ENCODE measurements at regions not wholly inside any gene's neighbourhood (a gene's known extent, or its start where the extent isn't known, plus 50 kb on each side); places are given as distances from the start of the nearest gene placed in this dataset.
"Not testable (repeated sequence)": the region's sequence is repeated elsewhere in the genome, so short reads cannot be mapped to it uniquely, and the experiment has no call there.

DNA sequence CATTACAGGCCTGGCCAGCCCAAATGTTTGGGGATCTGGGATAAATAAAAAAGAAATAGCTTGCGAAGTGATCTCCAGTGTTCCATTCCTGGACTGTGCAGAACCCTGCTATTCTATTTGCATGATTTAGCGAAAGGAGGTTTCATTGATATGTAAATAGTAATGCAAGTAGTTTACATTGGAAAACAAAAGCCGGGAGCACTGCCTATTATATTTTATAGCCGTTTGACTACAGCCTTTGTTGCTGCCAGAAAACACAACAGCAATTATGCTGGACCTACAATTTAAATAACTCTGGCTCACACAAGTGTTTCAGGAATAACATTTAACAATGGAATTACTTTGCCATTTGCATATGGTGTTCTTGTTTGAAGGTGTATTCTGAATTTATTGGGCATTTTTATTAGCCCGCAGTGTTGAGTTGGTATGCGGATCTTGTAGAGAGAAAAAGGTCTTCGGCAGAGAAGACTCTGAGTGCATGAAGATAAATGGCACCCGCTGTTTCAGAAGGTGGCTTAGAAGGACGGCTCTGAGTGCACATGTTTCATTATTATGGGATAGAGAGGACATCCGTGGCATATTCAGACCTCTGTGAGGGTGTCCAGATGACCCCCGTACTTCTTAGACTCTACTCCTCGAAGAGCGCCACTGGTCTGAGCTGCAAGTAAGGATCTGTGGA lies 315.0 kb downstream of the BRD1 start:
- in situ Hi-C loops (cut with MboI; ENCODE audit: low pct_unique_long_range_greater_than_20kb in 2 of 9, low sequenced_read_pairs in 9 of 9, unreplicated experiment in 9 of 9), result no loop called here
- Histone ChIP-seq H3K4me1 (replicated peaks in 1 of 2) (peaks cover 0 to 3% of the 10 kb centered on the region in 2 donors), H3K27ac (no peak overlapping the region), H3K4me3 (no peak overlapping the region)
- ATAC-seq (replicated peaks in 6 of 8), result peak in 3 of 8 experiments; percentile 74 to 86 (median 77)
- WGBS, 10 experiments, result 0 to 60% (median 30%) methylated on average over 1 to 11 of the region's 13 CpGs

- ATAC-seq (replicated peaks in 6 of 8); H3K4me3 ChIP-seq; H3K27ac ChIP-seq; in situ Hi-C loops (cut with MboI; ENCODE audit: low pct_unique_long_range_greater_than_20kb in 2 of 9, low sequenced_read_pairs in 9 of 9, unreplicated experiment in 9 of 9); H3K4me1 ChIP-seq (replicated peaks in 1 of 2): not testable (repeated sequence)
- 0 to 96% (median 40%) methylated on average over 1 to 3 of the region's 5 CpGs; no CpG with 5 or more reads in 3 of the 10 experiments for WGBS, 10 experiments
Observed at GRCh38 chr22:49511393-49512189, 316.1 kb downstream of the BRD1 start.

DNA sequence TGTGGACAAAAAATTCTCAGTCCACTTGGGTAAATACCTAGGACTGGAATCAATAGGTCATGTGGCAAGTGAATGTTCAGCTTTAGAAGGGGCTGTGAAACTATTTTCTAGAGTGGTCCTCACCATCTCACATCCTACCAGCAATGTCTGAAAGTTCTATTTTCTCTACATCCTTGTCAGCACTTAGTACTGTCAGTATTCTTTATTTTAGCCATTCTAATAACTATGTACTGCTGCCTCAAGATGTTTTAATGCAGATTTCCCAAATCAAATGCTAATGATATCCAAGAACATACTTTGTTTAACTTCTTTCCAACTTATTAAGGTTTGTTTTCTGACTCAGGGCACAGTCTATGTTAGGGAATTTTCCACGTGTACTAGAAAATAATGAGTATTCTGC lies 317.0 kb downstream of the BRD1 start:
- in situ Hi-C loops (cut with MboI; ENCODE audit: low pct_unique_long_range_greater_than_20kb in 2 of 9, low sequenced_read_pairs in 9 of 9, unreplicated experiment in 9 of 9), result no loop called here
- H3K27ac ChIP-seq, result no peak overlapping the region
- no peak for ATAC-seq (replicated peaks in 6 of 8)

GRCh38 chr22:49509016-49509415 lies 318.7 kb downstream of the BRD1 start:
- Histone ChIP-seq H3K4me1 (replicated peaks in 1 of 2) (peaks cover 0 to 3% of the 10 kb centered on the region in 2 donors), H3K27ac (no peak overlapping the region), H3K4me3 (no peak overlapping the region)
- 17 to 92% (median 57%) methylated on average over 1 to 6 of the region's 7 CpGs; no CpG with 5 or more reads in 1 of the 10 experiments for WGBS, 10 experiments
- in situ Hi-C loops (cut with MboI; ENCODE audit: low pct_unique_long_range_greater_than_20kb in 2 of 9, low sequenced_read_pairs in 9 of 9, unreplicated experiment in 9 of 9), result no loop called here
- ATAC-seq (replicated peaks in 6 of 8), result no peak

More for the DNA sequence above, 317.0 kb downstream of the BRD1 start:
- no peak overlapping the region for H3K4me3 ChIP-seq
- H3K4me1 ChIP-seq (replicated peaks in 1 of 2), result peaks cover 0 to 3% of the 10 kb centered on the region in 2 donors
- 0 to 100% (median 20%) methylated on average over 1 of the region's 1 CpG; no CpG with 5 or more reads in 1 of the 10 experiments for WGBS, 10 experiments

GRCh38 chr22:49508561-49508960 lies 319.1 kb downstream of the BRD1 start:
- peaks cover 0 to 3% of the 10 kb centered on the region in 2 donors for H3K4me1 ChIP-seq (replicated peaks in 1 of 2)
- no peak overlapping the region for H3K4me3 ChIP-seq
- in situ Hi-C loops (cut with MboI; ENCODE audit: low pct_unique_long_range_greater_than_20kb in 2 of 9, low sequenced_read_pairs in 9 of 9, unreplicated experiment in 9 of 9), result no loop called here
- no peak for ATAC-seq (replicated peaks in 6 of 8)
- H3K27ac ChIP-seq, result no peak overlapping the region
- WGBS, 10 experiments, result 38 to 89% (median 77%) methylated on average over 1 to 9 of the region's 9 CpGs; no CpG with 5 or more reads in 1 of the 10 experiments

GRCh38 chr22:49507607-49508292 lies 319.9 kb downstream of the BRD1 start:
- Histone ChIP-seq H3K27ac (no peak overlapping the region), H3K4me1 (replicated peaks in 1 of 2) (peaks cover 0 to 1% of the 10 kb centered on the region in 2 donors), H3K4me3 (no peak overlapping the region)
- 32 to 93% (median 60%) methylated on average over 3 to 19 of the region's 22 CpGs; no CpG with 5 or more reads in 1 of the 10 experiments for WGBS, 10 experiments
- in situ Hi-C loops (cut with MboI; ENCODE audit: low pct_unique_long_range_greater_than_20kb in 2 of 9, low sequenced_read_pairs in 9 of 9, unreplicated experiment in 9 of 9), result no loop called here
- ATAC-seq (replicated peaks in 6 of 8), result no peak

- in situ Hi-C loops (cut with MboI; ENCODE audit: low pct_unique_long_range_greater_than_20kb in 2 of 9, low sequenced_read_pairs in 9 of 9, unreplicated experiment in 9 of 9), result no loop called here
- Histone ChIP-seq H3K27ac (no peak overlapping the region), H3K4me3 (no peak overlapping the region), H3K4me1 (replicated peaks in 1 of 2) (no peaks in the 10 kb centered on the region)
- ATAC-seq (replicated peaks in 6 of 8), result no peak
- WGBS, 10 experiments, result 0 to 88% (median 74%) methylated on average over 1 to 4 of the region's 6 CpGs; no CpG with 5 or more reads in 2 of the 10 experiments
Observed at GRCh38 chr22:49506010-49506400, 321.7 kb downstream of the BRD1 start.

DNA sequence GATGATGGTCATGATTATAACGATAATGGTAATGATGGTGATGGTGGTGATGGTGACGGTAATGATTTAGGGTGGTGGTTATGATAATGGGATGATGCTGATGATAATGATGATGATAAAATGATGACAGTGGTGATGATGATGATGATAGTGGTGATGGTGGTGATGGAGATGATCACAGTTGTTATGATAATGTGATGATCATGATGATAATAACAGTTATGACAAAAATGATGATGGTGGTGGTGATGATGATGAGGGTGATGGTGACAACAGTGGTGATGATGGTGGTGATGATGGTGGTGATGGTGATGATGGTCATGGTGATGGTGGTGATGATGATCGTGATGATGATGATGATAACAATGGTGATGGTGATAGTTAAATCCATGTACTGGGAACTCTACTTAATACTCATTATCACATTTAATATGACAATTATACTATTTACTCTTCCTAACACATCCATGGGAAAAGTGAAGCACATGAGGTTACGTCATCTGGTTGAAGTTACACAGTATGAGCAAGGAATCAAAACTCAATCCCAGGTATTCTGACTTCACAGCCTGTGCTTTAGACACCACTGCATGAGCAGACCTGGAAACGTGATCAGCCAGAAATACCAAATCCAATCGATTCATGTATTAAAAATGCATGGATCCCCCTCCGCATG lies 322.2 kb downstream of the BRD1 start:
- no peak for ATAC-seq (replicated peaks in 6 of 8)
- in situ Hi-C loops (cut with MboI; ENCODE audit: low pct_unique_long_range_greater_than_20kb in 2 of 9, low sequenced_read_pairs in 9 of 9, unreplicated experiment in 9 of 9), result no loop called here

GRCh38 chr22:49503896-49504521 lies 323.7 kb downstream of the BRD1 start:
- Histone ChIP-seq H3K27ac (no peak overlapping the region), H3K4me1 (replicated peaks in 1 of 2) (no peaks in the 10 kb centered on the region), H3K4me3 (no peak overlapping the region)
- 0 to 100% (median 36%) methylated on average over 1 to 5 of the region's 6 CpGs; no CpG with 5 or more reads in 1 of the 10 experiments for WGBS, 10 experiments
- in situ Hi-C loops (cut with MboI; ENCODE audit: low pct_unique_long_range_greater_than_20kb in 2 of 9, low sequenced_read_pairs in 9 of 9, unreplicated experiment in 9 of 9), result no loop called here
- ATAC-seq (replicated peaks in 6 of 8), result no peak

More for the DNA sequence above, 322.2 kb downstream of the BRD1 start:
- Histone ChIP-seq H3K4me1 (replicated peaks in 1 of 2) (no peaks in the 10 kb centered on the region), H3K27ac (no peak overlapping the region), H3K4me3 (no peak overlapping the region)
- WGBS, 10 experiments, result 0 to 96% (median 55%) methylated on average over 2 to 6 of the region's 7 CpGs

DNA sequence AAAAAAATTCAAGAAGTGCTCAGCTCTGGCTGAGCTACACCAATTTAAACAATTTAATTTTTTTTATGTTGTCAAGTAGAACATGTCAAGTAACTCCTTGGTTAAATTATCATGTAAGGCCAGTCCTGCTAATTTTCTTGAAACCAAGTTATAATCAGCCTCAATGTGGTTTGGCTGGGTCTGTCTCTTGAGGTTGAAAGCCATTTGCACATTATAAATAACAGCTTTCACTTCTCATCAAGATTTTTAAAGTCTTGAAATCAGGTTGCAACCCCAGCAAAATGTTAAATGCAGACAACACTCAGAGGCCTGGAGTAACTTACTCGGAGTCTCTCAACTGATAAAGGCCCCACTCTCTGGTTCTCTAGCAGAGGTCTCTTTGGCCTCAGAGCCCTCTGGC lies 324.4 kb downstream of the BRD1 start:
- H3K4me1 ChIP-seq (replicated peaks in 1 of 2), result no peaks in the 10 kb centered on the region
- H3K27ac ChIP-seq, result no peak overlapping the region
- WGBS, 10 experiments, result 20 to 88% (median 63%) methylated on average over 1 of the region's 1 CpG; no CpG with 5 or more reads in 3 of the 10 experiments
- H3K4me3 ChIP-seq, result no peak overlapping the region
- no peak for ATAC-seq (replicated peaks in 6 of 8)
- in situ Hi-C loops (cut with MboI; ENCODE audit: low pct_unique_long_range_greater_than_20kb in 2 of 9, low sequenced_read_pairs in 9 of 9, unreplicated experiment in 9 of 9), result no loop called here

DNA sequence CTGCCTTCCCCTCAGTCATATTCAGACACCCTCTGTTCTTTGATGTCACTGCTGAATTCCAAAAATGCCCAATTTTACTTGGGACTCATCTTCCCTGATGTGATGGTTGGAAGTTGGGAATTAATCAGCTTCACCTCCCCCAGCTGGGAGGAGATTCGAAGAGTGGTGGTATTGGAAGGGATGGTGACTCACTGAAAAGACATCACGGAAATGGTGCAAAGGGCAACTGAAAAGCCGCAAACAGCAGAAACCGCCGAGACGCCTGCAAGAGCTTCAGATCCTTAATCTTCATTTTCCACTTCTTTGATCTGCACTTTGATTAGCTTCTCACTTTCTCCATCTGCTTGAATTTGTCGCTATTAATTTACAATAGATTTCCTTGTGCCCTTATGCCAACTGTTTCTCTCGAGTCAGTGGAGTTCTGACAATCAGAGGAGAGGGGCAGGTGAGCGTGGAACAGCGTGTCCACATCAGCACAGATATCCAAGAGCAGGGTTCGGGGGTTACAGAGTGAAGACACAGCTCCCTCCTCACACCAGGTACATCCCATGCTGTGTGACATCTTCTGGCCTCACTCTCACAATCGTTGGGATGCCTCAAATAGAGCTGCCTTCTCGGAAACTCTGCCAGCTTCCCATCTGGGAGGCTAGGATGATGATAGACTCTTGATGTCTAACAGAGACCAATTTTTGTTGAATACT lies 325.4 kb downstream of the BRD1 start:
- no peaks in the 10 kb centered on the region for H3K4me1 ChIP-seq (replicated peaks in 1 of 2)
- ATAC-seq (replicated peaks in 6 of 8), result no peak
- H3K27ac ChIP-seq, result no peak overlapping the region
- 7 to 80% (median 36%) methylated on average over 1 to 11 of the region's 13 CpGs; no CpG with 5 or more reads in 2 of the 10 experiments for WGBS, 10 experiments
- no peak overlapping the region for H3K4me3 ChIP-seq
- in situ Hi-C loops (cut with MboI; ENCODE audit: low pct_unique_long_range_greater_than_20kb in 2 of 9, low sequenced_read_pairs in 9 of 9, unreplicated experiment in 9 of 9), result no loop called here

DNA sequence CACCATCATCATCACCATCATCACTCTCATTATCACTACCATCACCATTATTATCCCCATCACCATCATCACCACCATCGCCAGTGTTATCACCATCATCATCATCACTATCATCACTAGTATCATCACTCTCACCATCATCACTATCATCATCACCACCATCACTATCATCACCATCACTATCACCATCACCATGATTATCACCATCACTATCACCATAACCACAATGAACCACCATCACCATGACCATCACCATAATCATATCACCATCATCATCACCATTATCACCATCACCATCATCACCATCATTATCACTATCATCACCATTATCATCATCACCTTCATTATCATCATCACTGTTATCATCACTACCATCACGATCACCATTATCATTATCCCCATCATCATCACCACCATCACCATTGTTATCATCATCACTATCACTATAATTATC lies 326.7 kb downstream of the BRD1 start:
- WGBS, 10 experiments, result 22 to 100% (median 67%) methylated on average over 1 to 2 of the region's 2 CpGs; no CpG with 5 or more reads in 1 of the 10 experiments
- Histone ChIP-seq H3K4me3 (no peak overlapping the region), H3K27ac (no peak overlapping the region), H3K4me1 (replicated peaks in 1 of 2) (no peaks in the 10 kb centered on the region)
- in situ Hi-C loops (cut with MboI; ENCODE audit: low pct_unique_long_range_greater_than_20kb in 2 of 9, low sequenced_read_pairs in 9 of 9, unreplicated experiment in 9 of 9), result no loop called here
- ATAC-seq (replicated peaks in 6 of 8), result no peak
